Posterior cingulate gyrus (tissue), 11 donors: ENCODE measurements at regions not wholly inside any gene's neighbourhood (a gene's known extent, or its start where the extent isn't known, plus 50 kb on each side); places are given as distances from the start of the nearest gene placed in this dataset.

Experiments
- DNase-seq, 10 donors: peaks; one replicate each; pipeline versions ENCODE4 v3.0.0 to v3.0.0-alpha.2; 2020 to 2021; ENCODE audit warnings: mixed read lengths in 3 of 10
- intact Hi-C: fragments of 100-400 bp; cut with DNase I; formaldehyde crosslinking; loops from one replicate; pipeline ENCODE4 v1.15.1; 2023

DNA sequence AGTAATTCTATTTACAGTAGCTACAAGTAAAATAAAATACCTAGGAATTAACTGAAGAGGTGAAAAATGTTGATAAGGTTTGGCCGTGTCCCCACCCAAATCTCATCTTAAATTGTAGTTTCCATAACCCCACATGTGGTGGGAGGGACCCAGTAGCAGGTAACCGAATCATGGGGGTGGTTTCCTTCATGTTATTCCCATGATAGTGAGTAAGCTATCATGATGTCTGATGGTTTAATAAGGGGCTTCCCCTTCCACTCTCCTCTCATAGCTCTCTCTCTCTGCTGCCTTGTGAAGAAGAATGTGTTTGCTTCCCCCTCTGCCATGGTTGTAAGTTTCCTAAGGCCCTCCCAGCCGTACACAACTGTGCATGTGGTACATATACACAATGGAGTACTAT lies 1170.7 kb downstream of the BCL11B start:
- DNase-seq = no peak
- intact Hi-C loops = no loop called here

DNA sequence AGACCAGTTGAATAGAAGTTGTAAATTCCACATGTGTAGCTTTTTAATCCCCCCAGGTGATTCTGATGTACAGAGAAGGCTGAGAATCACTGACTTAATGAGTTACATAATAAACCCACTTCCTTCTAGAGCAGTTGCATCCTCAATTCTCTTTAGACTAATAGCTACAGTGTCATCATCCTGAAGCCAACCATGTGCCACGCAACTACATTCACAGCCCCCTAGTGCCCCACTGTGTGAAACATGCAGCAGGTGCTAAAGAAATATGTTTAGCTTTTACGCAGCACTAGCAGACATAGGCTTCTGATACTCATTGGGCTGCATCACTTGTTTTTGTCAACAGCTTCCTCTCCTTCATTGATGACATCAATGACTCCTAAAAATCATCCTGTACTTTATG lies 1168.3 kb downstream of the BCL11B start:
- no peak for DNase-seq

DNA sequence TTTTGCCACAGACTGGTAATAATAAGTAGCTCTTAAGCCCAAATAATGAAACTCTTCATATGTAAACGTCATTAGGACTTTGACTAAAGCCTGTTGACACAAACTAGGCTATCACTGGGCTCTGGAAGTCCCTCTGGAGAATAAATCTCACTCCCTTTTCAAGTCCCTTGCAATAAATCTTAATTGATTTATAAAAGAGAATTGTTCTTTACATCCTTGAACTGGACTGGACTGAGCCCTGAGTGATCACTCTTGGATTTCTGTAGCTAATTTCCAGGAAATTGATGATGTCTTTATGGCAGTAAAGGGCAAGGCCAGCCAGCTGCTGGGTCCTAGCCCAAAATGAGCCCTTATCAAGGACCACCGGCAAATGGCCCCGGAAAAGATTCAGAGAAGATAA lies 1162.7 kb downstream of the BCL11B start:
- no peak for DNase-seq
- intact Hi-C loops = no loop called here

More for the DNA sequence above, 1168.3 kb downstream of the BCL11B start:
- intact Hi-C loops = no loop called here

- intact Hi-C loops = no loop called here
- DNase-seq = no peak
Measured at GRCh38 chr14:98112194-98112780, 1159.7 kb downstream of the BCL11B start.

GRCh38 chr14:98114122-98114895 lies 1157.7 kb downstream of the BCL11B start:
- no peak for DNase-seq
- intact Hi-C loops = no loop called here

DNA sequence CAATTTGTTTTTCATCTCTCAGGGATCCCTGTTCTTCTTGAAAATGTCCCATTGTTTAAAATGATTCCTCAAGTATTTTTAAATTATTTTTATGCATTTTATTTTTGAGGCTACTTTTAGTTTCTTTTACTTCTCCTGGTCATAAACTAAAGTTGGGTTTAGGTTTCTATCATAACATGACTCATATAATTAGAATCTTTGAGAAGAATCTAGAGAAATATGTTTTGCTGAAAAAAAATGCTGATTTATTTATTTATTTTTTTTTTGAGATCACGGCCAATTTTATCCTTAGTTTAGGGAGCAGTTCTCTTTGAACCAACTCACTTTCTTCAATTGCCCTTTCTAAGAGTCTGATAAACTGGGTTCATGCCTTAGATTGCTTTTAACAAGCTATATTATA lies 1157.1 kb downstream of the BCL11B start:
- no peak for DNase-seq
- intact Hi-C loops = no loop called here

DNA sequence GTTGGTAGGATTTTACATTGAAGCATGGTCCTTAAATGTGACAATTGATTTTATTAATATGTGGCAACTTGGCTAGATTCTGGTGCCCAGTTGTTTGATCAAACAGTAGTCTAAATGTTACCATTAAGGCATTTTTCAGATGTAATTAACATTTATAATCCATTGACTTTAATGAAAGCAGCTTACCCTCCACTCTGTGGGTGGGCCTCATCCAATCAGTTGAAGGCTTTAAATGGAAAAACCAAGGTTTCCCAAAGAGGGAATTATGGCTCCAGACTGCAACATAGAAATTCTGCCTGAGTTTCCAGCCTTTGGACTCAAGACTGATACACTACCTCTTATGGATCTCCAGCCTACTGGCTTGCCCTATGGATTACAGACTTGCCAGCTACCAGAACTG lies 1153.2 kb downstream of the BCL11B start:
- DNase-seq = no peak
- intact Hi-C loops = no loop called here

DNA sequence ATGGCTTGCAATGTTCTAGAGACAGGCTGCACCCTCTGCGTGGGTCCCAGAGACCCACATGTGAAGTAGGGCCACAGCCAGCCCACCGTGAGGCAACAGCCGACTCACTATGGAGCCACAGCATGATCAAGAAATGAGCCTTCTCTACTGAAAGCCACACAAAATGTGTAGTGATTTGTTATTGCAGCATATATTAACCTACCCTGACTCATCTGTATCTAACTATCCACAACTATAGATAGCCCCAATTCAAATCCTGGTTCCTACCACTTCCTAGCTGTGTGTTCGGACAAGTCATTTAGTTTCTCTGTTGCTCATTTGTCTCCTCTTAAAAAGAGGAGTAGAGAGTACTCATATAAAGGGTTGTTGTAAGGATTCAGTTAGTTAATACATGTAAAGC lies 1152.3 kb downstream of the BCL11B start:
- no peak for DNase-seq
- intact Hi-C loops = no loop called here

DNA sequence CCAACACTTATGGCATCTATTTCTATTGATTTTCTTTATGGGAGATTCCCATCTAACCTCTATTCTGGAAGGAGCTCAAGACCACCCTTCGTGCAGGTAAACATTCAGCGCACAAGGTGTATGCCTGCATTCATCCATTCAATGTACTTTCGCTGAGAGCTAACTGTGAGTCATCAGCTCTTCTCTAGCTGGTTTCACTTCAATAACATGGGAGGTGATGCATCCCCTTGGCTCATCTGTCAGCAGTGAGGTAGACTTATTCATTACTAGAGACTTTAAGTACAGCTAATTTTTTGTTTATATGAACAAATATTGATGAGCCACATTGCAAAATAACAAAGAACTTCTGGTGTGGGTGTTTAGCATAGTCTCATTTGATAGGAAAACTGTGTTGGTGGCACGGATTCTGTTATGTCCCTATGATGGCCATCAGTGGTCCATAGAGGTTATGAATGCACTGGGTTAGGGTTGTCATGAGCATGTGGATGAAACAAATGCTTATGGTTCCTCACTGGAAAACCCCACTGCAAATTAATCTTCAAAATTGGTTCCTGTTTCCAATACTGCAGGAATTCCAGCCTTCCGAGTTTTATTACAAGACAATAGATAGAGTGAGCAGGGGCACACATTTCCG lies 1151.0 kb downstream of the BCL11B start:
- intact Hi-C loops = no loop called here
- no peak for DNase-seq

DNA sequence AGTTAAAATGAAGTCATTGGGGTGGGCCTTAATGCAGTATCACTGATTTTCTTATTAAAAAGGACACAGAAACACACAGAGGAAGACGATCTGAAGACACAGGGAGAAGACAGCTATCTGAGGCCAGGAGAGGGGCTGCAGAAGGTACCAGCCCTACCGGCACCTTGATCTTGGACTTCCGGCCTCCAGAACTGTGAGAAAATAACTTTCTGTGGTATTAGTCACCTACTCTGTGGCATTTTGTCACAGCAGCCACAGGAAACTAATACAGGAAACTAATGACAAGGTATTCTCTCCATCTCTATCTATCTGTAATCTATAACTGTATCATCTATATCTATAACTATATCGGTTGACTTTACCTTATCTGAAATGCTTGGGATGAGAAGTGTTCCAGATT lies 1149.5 kb downstream of the BCL11B start:
- DNase-seq = no peak
- intact Hi-C loops = no loop called here

DNA sequence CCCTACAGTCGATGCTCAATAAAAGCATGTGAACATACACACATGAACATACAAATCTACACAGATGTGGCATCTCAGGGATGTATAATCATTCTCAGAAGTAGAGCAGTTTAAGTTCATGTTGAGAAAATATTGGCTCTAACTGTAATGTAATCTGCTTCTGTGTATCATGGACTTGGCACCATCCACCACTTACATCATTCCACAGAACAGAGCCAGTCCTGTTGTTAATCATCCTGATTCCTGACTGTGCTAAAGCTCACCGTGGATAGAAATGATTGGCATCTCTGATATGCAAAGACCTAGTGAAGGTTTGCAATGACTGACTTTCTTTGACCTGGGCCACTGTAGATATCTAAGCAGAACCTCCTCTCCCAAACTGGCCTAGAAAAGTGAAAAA lies 1141.3 kb downstream of the BCL11B start:
- no peak for DNase-seq

GRCh38 chr14:98131406-98131805 lies 1140.6 kb downstream of the BCL11B start:
- intact Hi-C loops = no loop called here
- DNase-seq = no peak

More for the DNA sequence above, 1141.3 kb downstream of the BCL11B start:
- intact Hi-C loops = no loop called here

DNA sequence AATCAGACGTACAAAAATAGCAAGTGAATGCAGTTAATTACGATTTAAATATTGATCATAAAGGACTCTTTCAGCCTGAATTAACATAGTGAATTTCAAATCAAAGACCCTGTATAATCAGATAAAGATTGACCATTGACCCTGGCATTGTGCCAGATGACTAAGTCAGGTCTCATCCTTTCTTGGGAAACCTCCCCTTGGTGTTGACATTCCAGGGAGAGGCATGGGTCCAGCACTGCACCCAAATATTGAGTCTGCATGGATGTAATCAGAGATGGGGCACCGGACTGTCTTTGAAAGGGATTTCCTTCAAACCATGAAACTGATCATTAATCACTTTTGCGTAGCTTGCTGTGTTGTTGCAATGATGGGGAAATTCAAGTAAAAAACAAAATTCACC lies 1138.2 kb downstream of the BCL11B start:
- DNase-seq = no peak
- intact Hi-C loops = no loop called here

DNA sequence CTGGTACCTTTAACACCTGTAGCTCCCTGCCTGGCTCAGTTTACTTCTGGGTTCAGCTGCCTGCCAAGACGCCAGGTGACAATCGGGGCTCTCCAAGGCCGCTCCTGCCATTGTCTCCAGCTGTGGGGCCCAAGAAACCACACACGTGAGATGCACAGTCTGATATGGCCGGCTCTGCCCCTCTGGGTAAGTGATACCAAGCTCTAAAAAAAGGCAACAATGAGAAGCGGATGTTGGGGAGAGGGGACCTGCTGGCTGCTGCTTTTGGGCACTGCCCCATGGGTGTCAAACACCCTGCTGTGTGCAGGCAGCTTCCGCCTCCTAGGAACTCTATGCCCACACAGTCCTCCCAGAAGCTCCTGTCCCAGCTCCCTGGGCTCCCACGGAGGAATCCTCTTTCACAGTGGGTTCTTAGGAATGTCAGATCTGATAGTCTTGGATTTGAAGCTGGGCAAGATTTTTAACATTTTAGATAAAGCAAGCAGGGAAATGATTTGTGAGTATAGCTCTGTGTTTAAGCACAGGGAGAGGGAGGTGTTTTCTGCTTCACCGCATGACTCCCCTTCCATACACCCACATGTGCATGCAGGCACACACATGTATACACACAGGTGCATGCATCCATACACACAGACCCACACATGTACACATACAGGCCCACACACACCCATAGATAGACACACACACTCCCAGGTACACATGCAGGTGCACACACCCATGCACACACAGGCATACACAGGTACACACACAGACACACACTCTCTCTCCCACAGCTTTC lies 1135.8 kb downstream of the BCL11B start:
- no peak for DNase-seq
- intact Hi-C loops = loop anchor here (5.0 kb wide), 2 partner anchors 1061 to 1131 kb away; no protein-coding TSS in a partner anchor

DNA sequence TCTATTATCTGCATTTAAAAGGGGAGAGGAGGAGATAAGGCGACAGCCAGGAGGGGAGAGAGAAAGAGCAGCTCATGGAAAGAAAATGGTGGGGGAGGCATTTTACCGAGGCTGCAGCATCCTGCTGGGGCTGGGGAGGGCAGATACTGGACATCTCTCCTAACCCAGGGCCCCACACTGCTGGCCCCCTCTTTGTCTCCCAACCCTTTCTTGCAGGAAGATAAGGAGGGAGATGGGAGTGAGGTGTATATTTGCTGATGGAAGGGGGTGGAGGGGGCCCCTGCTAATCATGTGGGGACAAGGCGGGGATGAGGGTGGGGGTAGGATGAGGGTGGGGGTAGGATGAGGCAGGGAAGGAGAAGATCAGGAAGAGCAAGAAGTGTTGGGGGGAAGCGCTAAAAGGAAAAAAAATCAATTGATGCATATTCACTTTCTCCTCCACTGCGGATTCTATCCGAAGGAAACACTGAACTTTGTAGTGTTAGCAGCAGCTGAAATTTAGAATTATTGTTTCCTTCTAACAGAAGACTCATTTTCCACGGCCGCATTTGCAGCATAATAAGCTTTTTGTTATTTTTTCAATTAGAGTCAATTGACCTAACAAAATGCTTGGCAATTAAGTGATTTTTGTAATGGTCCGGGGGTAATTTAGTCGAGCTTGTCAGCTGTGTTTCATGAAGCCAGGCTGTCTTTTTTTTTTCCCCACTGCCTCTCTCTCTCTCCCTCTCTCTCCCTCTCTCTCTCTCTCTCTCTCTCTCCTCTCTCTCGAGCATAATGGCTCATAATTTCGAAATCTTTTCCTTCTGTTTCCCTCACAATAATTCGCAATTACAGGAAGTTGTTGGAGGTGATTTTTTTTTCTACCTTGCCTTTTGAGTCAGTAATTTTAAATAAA lies 1134.6 kb downstream of the BCL11B start:
- DNase-seq = no peak
- intact Hi-C loops = loop anchor here (5.0 kb wide), 2 partner anchors 1060 to 1130 kb away; no protein-coding TSS in a partner anchor

DNA sequence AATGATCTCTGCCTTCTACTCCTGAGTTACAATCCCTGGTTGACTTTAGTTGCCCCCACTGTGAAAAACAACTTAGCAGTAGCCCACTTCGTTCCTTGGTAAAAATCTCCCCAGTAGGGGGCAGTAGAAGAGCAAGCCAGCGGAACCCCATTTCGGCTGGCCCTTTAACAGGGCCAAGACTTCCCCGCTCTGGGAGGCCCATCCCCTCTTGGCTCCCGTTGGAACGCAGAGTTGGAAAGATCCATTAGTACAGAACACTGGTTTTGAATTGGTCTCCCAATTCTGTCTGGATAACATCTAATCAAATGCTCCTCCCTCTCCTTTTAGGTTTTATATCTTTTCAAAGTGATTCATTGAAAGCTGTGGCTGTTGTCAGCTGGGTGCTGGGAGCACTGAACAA lies 1133.3 kb downstream of the BCL11B start:
- intact Hi-C loops = loop anchor here (5.0 kb wide), 2 partner anchors 1059 to 1129 kb away; no protein-coding TSS in a partner anchor
- no peak for DNase-seq

- intact Hi-C loops = no loop called here
- DNase-seq = no peak
Measured at GRCh38 chr14:98140862-98141530, 1131.0 kb downstream of the BCL11B start.

- intact Hi-C loops = no loop called here
- DNase-seq = no peak
Measured at GRCh38 chr14:98143566-98143965, 1128.4 kb downstream of the BCL11B start.

GRCh38 chr14:98144964-98145363 lies 1127.0 kb downstream of the BCL11B start:
- intact Hi-C loops = no loop called here
- DNase-seq = peak in 4 of 10 donors; percentile 13 to 83 (median 46)
